ENCODE measurements at regions not wholly inside any gene's neighbourhood (a gene's known extent, or its start where the extent isn't known, plus 50 kb on each side); places are given as distances from the start of the nearest gene placed in this dataset.
"Not testable (repeated sequence)": the region's sequence is repeated elsewhere in the genome, so short reads cannot be mapped to it uniquely, and the experiment has no call there.

DNA sequence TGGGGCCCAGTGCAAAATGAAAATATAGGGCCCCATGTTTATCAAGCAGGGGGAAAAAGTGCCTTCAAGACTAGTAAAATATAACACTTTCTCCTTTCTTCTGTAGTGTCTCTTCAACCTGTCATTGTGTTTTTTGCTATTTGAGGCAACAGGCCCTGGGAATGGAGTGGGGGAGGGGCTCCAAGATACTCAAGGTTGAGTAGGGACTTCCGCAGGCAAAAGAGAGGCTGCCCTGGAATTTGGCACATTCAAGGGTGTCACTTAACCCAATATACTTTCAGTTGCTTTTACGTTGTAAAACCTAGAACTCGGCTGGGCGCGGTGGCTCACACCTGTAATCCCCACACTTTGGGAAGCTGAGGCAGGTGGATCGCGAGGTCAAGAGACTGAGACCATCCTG lies 154.9 kb downstream of the ALDH8A1 start:
- DNase-seq (ENCODE audit: low read depth in 2 of 2) = no peak
- Histone ChIP-seq H4K20me1 (ENCODE audit: control insufficient read depth, extremely low read depth, insufficient read depth, low read length) (no peaks in the 10 kb centered on the region), H3K79me2 (ENCODE audit: control insufficient read depth, insufficient read depth, low read length) (no peaks in the 10 kb centered on the region)

DNA sequence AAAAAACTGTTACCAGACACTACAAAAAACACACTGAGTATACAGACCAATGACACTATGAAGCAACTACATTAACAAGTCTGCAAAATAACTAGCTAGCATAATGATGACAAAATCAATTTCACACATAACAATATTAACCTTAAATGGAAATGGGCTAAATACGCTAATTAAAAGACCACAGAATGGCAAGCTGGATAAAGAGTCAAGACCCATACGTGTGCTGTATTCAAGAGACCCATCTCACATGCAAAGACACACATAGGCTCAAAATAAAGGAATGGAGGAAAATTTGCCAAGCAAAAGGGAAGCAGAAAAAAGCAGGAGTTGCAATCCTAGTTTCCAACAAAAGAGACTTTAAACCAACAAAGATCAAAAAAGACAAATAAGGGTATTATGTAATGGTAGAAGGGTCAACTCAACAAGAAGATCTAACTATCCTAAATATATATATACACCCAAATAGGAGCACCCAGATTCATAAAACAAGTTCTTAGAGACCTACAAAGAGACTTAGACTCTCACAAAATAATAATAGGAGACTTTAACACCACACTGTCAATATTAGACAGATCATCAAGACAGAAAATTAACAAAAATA lies 158.6 kb downstream of the ALDH8A1 start:
- not testable (repeated sequence) for H3K27me3 ChIP-seq (ENCODE audit: control insufficient read depth, insufficient read depth, low read length); DNase-seq (ENCODE audit: low read depth in 2 of 2); H3K9me3 ChIP-seq (ENCODE audit: control insufficient read depth, insufficient read depth, low read depth, low read length); H3K4me1 ChIP-seq (ENCODE audit: control insufficient read depth, extremely low read depth, insufficient read depth, low read length); H4K20me1 ChIP-seq (ENCODE audit: control insufficient read depth, extremely low read depth, insufficient read depth, low read length); H3K36me3 ChIP-seq (ENCODE audit: control insufficient read depth, insufficient read depth, low read length); H3K9ac ChIP-seq (ENCODE audit: insufficient read depth, low read length); H3K4me2 ChIP-seq (ENCODE audit: extremely low read depth, insufficient read depth, low read length); H3K4me3 ChIP-seq (replicated peaks in 1 of 4; ENCODE audit: control extremely low read depth in 1 of 4, insufficient read depth in 1 of 4, low read depth in 3 of 4, low read length in 4 of 4); H3K79me2 ChIP-seq (ENCODE audit: control insufficient read depth, insufficient read depth, low read length); H2AFZ ChIP-seq (ENCODE audit: low read length); H3K27ac ChIP-seq (ENCODE audit: insufficient read depth, low read length)

More for the DNA sequence above, 154.9 kb downstream of the ALDH8A1 start:
- Histone ChIP-seq H3K9ac (ENCODE audit: insufficient read depth, low read length) (no peak overlapping the region), H2AFZ (ENCODE audit: low read length) (no peak overlapping the region), H3K36me3 (ENCODE audit: control insufficient read depth, insufficient read depth, low read length) (no peaks in the 10 kb centered on the region), H3K4me2 (ENCODE audit: extremely low read depth, insufficient read depth, low read length) (no peak overlapping the region), H3K27ac (ENCODE audit: insufficient read depth, low read length) (no peak overlapping the region), H3K27me3 (ENCODE audit: control insufficient read depth, insufficient read depth, low read length) (no peaks in the 10 kb centered on the region), H3K4me1 (ENCODE audit: control insufficient read depth, extremely low read depth, insufficient read depth, low read length) (no peaks in the 10 kb centered on the region), H3K4me3 (replicated peaks in 1 of 4; ENCODE audit: control extremely low read depth in 1 of 4, insufficient read depth in 1 of 4, low read depth in 3 of 4, low read length in 4 of 4) (no peak overlapping the region), H3K9me3 (ENCODE audit: control insufficient read depth, insufficient read depth, low read depth, low read length) (no peaks in the 10 kb centered on the region)
- TF ChIP-seq EZH2 (IDR thresholded peaks at IDR 0.05; ENCODE audit: low read length, missing control alignments) (no peak), CTCF (conservative IDR thresholded peaks at IDR 0.05 in 1 of 2, IDR thresholded peaks at IDR 0.05 in 1 of 2; ENCODE audit: low read depth in 1 of 2, low read length in 2 of 2) (no peak)

DNA sequence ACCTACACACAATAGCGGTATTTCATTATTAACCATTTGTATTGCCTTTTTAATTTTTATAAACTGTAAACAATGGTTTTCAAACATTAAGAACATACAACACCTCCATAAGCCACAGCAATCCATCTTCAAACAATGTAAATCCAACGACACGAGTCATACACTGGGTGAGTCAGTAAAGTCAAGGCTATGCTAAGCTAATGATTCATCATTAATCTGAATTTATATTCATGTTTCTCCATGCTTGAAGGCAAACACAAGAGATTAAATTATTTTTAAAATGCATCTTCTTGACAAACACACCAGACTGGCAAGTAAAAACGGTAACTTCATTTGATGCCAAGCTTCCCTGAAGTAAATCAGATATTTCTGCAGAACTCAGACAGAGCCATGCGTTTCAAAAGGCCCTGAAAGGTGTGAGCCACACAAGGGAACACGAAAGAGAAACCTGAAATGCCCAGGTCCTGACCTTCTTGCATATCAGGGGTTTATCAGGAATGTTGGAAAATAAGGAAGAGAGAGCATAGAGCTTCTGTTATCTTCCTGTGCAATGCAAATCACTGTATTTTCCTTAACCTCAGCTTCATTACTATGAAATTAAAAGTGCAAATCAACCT lies 162.5 kb downstream of the ALDH8A1 start:
- Histone ChIP-seq H3K4me3 (replicated peaks in 1 of 4; ENCODE audit: control extremely low read depth in 1 of 4, insufficient read depth in 1 of 4, low read depth in 3 of 4, low read length in 4 of 4) (no peak overlapping the region), H3K4me1 (ENCODE audit: control insufficient read depth, extremely low read depth, insufficient read depth, low read length) (no peaks in the 10 kb centered on the region), H3K9me3 (ENCODE audit: control insufficient read depth, insufficient read depth, low read depth, low read length) (no peaks in the 10 kb centered on the region), H3K27ac (ENCODE audit: insufficient read depth, low read length) (no peak overlapping the region), H3K9ac (ENCODE audit: insufficient read depth, low read length) (no peak overlapping the region), H3K36me3 (ENCODE audit: control insufficient read depth, insufficient read depth, low read length) (no peaks in the 10 kb centered on the region), H3K4me2 (ENCODE audit: extremely low read depth, insufficient read depth, low read length) (no peak overlapping the region), H4K20me1 (ENCODE audit: control insufficient read depth, extremely low read depth, insufficient read depth, low read length) (no peaks in the 10 kb centered on the region), H3K79me2 (ENCODE audit: control insufficient read depth, insufficient read depth, low read length) (no peaks in the 10 kb centered on the region), H3K27me3 (ENCODE audit: control insufficient read depth, insufficient read depth, low read length) (no peaks in the 10 kb centered on the region), H2AFZ (ENCODE audit: low read length) (no peak overlapping the region)
- TF ChIP-seq EZH2 (IDR thresholded peaks at IDR 0.05; ENCODE audit: low read length, missing control alignments) (no peak), CTCF (conservative IDR thresholded peaks at IDR 0.05 in 1 of 2, IDR thresholded peaks at IDR 0.05 in 1 of 2; ENCODE audit: low read depth in 1 of 2, low read length in 2 of 2) (no peak)
- DNase-seq (ENCODE audit: low read depth in 2 of 2) = peak; percentile 36 to 80
